Prostate gland (tissue), 2 donors: ENCODE measurements at regions not wholly inside any gene's neighbourhood (a gene's known extent, or its start where the extent isn't known, plus 50 kb on each side); places are given as distances from the start of the nearest gene placed in this dataset.

Experiments used
- DNase-seq: peaks from one replicate; pipeline ENCODE4 v3.0.0-alpha.2; 2019; ENCODE audit warnings: low spot score
- H3K27ac ChIP-seq, 2 donors: fragments of 200-600 bp; sonication (generic); 2 replicates each; pipeline ENCODE4 v1.5.1; 2017 to 2019
- H3K27me3 ChIP-seq: fragments of 200-600 bp; sonication (generic); replicated peaks from 2 replicates; pipeline ENCODE4 v1.5.1; 2019; ENCODE audit not compliant: insufficient read depth
- H3K36me3 ChIP-seq, 2 donors: fragments of 200-600 bp; sonication (generic); 1 replicate in 1 of 2; 2 replicates in 1 of 2; pipeline versions ENCODE4 v1.5.1 to v1.8.1; 2017 to 2019
- H3K4me1 ChIP-seq: fragments of 200-600 bp; sonication (generic); replicated peaks from 2 replicates; pipeline ENCODE4 v1.5.1; 2019
- H3K4me3 ChIP-seq, 2 donors: fragments of 200-600 bp; sonication (generic); 2 replicates each; pipeline ENCODE4 v1.5.1; 2017 to 2019
- H3K9me3 ChIP-seq: fragments of 200-600 bp; sonication (generic); 2 replicates; pipeline ENCODE4 v1.5.1; 2017
- POLR2A ChIP-seq: fragments of 450-650 bp; IDR thresholded peaks from one replicate; pipeline ENCODE4 v1.6.1; 2016; ENCODE audit warnings: antibody characterized with exemption, mild to moderate bottlenecking
- POLR2AphosphoS5 ChIP-seq: sonication (generic); formaldehyde crosslinking; IDR thresholded peaks from one replicate; pipeline ENCODE4 v1.6.1; 2017; ENCODE audit warnings: antibody characterized with exemption
- WGBS: methylation state at CpG from one replicate; pipeline ENCODE4 v1.1.5; 2018; 5-methylcytosine and 5-hydroxymethylcytosine counted together
- intact Hi-C: fragments of 100-400 bp; cut with DNase I; formaldehyde crosslinking; loops from one replicate; pipeline ENCODE4 v1.14.2; 2022
- TF ChIP-seq, protein P1 (sequence below), 4 experiments: fragments of 200-600 bp in 2 of 4; fragments of 450-650 bp in 2 of 4; sonication (generic) in 2 of 4; IDR thresholded peaks; 1 replicate in 3 of 4; 2 replicates in 1 of 4; pipeline ENCODE4 v1.5.1; 2016 to 2019; ENCODE audit warnings: antibody characterized with exemption in 4 of 4, mild to moderate bottlenecking in 2 of 4, moderate library complexity in 2 of 4

DNA sequence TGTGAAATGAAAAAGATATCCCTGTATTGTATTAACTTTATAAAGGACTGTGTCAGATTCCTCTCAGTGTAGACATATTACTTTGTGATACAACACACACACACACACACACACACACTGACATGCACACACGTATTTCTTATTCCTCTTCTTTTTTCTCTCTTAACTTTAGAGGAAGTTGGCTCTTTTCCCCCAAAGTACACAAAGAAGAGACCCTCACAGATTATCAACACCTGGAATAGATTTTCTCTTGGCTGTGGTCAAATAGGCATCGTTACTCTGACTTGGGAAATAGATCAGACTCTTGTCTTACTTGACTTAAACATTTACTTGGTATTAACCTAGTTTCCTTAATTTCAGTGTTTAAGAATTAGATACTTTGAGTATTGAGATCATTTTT lies 792.8 kb downstream of the ADGRL2 start:
- intact Hi-C loops: no loop called here
- TF ChIP-seq, protein P1, sequence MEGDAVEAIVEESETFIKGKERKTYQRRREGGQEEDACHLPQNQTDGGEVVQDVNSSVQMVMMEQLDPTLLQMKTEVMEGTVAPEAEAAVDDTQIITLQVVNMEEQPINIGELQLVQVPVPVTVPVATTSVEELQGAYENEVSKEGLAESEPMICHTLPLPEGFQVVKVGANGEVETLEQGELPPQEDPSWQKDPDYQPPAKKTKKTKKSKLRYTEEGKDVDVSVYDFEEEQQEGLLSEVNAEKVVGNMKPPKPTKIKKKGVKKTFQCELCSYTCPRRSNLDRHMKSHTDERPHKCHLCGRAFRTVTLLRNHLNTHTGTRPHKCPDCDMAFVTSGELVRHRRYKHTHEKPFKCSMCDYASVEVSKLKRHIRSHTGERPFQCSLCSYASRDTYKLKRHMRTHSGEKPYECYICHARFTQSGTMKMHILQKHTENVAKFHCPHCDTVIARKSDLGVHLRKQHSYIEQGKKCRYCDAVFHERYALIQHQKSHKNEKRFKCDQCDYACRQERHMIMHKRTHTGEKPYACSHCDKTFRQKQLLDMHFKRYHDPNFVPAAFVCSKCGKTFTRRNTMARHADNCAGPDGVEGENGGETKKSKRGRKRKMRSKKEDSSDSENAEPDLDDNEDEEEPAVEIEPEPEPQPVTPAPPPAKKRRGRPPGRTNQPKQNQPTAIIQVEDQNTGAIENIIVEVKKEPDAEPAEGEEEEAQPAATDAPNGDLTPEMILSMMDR (IDR thresholded peaks at IDR 0.05): no peak
- TF ChIP-seq POLR2A (no peak), POLR2AphosphoS5 (no peak)
- Histone ChIP-seq H3K27me3 (no peaks in the 10 kb centered on the region), H3K27ac (no peak overlapping the region), H3K4me1 (no peaks in the 10 kb centered on the region), H3K36me3 (no peaks in the 10 kb centered on the region), H3K9me3 (no peaks in the 10 kb centered on the region), H3K4me3 (no peak overlapping the region)
- no peak for DNase-seq
- 47% methylated on average over 2 of the region's 2 CpGs for WGBS

DNA sequence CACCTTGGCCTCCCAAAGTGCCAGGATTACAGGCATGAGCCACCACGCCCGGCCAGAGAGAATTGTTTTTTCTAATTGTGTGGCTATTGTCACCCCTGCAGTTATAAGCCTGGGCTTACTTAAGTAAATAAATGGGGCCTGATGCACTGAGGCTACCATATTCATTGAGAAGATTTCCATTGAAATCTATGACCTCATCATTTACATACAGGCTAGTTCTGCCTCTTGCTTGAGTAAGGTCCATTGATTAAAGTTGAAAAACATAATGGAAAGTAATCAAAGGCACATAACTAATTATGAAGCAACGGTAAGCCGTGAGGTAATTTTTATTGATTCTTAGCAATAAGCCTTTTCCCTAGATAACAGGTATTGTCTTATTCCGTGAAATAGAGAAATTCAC lies 788.9 kb downstream of the ADGRL2 start:
- H3K4me1 ChIP-seq: no peaks in the 10 kb centered on the region
- H3K27ac ChIP-seq: no peak overlapping the region
- no peaks in the 10 kb centered on the region for H3K27me3 ChIP-seq
- no peaks in the 10 kb centered on the region for H3K9me3 ChIP-seq
- H3K36me3 ChIP-seq: no peaks in the 10 kb centered on the region
- 95% methylated on average over 5 of the region's 5 CpGs for WGBS
- intact Hi-C loops: no loop called here
- no peak overlapping the region for H3K4me3 ChIP-seq
- TF ChIP-seq, protein P1 (IDR thresholded peaks at IDR 0.05): no peak
- TF ChIP-seq POLR2AphosphoS5 (no peak), POLR2A (no peak)
- DNase-seq: no peak

DNA sequence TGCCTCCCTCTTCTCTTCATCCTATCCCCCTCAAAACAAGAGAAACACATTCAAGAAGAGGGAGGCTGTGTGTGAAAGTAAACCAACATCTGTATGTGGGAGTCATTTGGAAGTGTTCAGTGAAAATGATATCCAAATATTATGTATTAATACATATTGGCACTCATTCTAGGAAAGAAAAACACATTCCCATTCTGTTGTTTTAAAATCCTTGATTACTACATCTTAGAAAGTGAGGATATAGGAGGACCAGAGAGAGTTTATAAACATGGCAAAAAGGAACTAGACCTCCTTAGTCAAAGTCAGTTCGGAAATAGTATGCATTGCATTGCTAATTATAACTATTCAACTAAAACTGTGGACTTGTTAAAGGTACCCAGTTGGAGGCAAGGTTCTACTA lies 786.6 kb downstream of the ADGRL2 start:
- no peak for TF ChIP-seq POLR2AphosphoS5
- TF ChIP-seq, protein P1 (IDR thresholded peaks at IDR 0.05): no peak
- no peak for TF ChIP-seq POLR2A
- WGBS: 100% methylated on average over 1 of the region's 1 CpG
- no peaks in the 10 kb centered on the region for H3K36me3 ChIP-seq

DNA sequence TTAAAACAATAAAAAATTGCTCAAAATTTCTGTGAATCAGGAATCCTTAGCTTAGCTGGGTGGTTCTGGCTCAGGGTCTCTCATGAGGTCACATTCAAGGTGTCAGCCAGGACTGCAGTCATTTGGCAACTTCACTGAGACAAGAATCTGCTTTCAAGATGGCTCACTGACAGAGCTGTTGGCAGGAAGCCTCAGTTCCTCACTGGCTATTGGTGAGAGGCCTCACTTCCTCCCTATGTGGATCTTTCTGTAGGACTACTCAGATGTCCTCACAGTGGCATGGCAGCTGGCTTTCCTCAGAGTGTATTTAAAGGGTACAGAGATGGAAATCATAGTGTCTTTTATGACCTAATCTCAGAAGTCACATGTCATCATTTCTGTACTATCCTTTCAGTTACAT lies 785.7 kb downstream of the ADGRL2 start:
- Histone ChIP-seq H3K4me1 (no peaks in the 10 kb centered on the region), H3K36me3 (no peaks in the 10 kb centered on the region), H3K9me3 (no peaks in the 10 kb centered on the region), H3K27me3 (no peaks in the 10 kb centered on the region), H3K4me3 (no peak overlapping the region), H3K27ac (no peak overlapping the region)
- intact Hi-C loops: no loop called here
- DNase-seq: no peak
- TF ChIP-seq POLR2A (no peak), POLR2AphosphoS5 (no peak)
- TF ChIP-seq, protein P1 (IDR thresholded peaks at IDR 0.05): no peak

More for the DNA sequence above, 786.6 kb downstream of the ADGRL2 start:
- intact Hi-C loops: no loop called here
- no peak overlapping the region for H3K4me3 ChIP-seq
- no peaks in the 10 kb centered on the region for H3K4me1 ChIP-seq
- H3K27ac ChIP-seq: no peak overlapping the region
- no peak for DNase-seq
- no peaks in the 10 kb centered on the region for H3K27me3 ChIP-seq
- H3K9me3 ChIP-seq: no peaks in the 10 kb centered on the region

DNA sequence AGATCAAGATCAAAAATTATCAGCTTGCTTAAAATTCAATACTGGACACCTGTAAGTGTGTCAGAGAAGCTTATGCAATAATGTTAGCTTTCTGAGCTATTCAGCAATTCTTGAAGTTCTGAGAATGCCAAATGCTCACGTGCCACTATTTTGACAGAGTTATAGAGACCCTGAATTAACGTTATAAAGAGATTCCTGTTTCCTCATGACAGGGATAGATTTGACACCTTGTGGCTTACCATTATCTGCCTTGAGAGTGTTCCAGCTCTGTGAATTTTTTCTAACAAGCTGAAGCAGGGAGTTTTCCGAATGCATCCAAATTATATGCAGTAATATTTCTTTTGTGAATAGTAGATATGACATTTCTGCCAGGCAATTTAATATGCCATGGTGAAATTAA lies 781.6 kb downstream of the ADGRL2 start:
- no peak for TF ChIP-seq POLR2AphosphoS5
- TF ChIP-seq, protein P1 (IDR thresholded peaks at IDR 0.05): no peak
- no peak for TF ChIP-seq POLR2A
- intact Hi-C loops: no loop called here
- Histone ChIP-seq H3K9me3 (no peaks in the 10 kb centered on the region), H3K27me3 (no peaks in the 10 kb centered on the region), H3K36me3 (no peaks in the 10 kb centered on the region), H3K4me3 (no peak overlapping the region), H3K4me1 (no peaks in the 10 kb centered on the region), H3K27ac (no peak overlapping the region)
- WGBS: 39% methylated on average over 3 of the region's 3 CpGs
- no peak for DNase-seq
